Activated CD8-positive, alpha-beta T cell treated with anti-CD3 and anti-CD28 coated beads, Interleukin-2, amount 10 ng/mL, durations not matched to agents 7 days and 5 days (primary cell): ENCODE measurements at regions not wholly inside any gene's neighbourhood (a gene's known extent, or its start where the extent isn't known, plus 50 kb on each side); places are given as distances from the start of the nearest gene placed in this dataset.
"Not testable (repeated sequence)": the region's sequence is repeated elsewhere in the genome, so short reads cannot be mapped to it uniquely, and the experiment has no call there.

Source experiments
- ATAC-seq: fragments of 150-1000 bp; cut with Tn5 transposase; one replicate; pipeline ENCODE4 v1.10.0; 2021; ENCODE audit warnings: moderate library complexity
- CTCF ChIA-PET: fragments of 350-600 bp; sonication (Branson Sonifier 250); formaldehyde crosslinking; loops from one replicate; lab custom pipeline; 2021; ENCODE audit warnings: antibody characterized with exemption; lab: Charles Lee
- POLR2A ChIA-PET: fragments of 350-600 bp; sonication (Branson Sonifier 250); formaldehyde crosslinking; loops from one replicate; lab custom pipeline; 2021; ENCODE audit warnings: antibody characterized with exemption; lab: Charles Lee
- DNase-seq: peaks from one replicate; pipeline ENCODE4 v3.0.0-alpha.2; 2020
- H3K27ac Mint-ChIP-seq: one replicate; pipeline ENCODE4 v1.8.0; 2021; ENCODE audit warnings: mild to moderate bottlenecking, mixed read lengths
- H3K27me3 Mint-ChIP-seq: one replicate; pipeline ENCODE4 v1.8.0; 2021; ENCODE audit warnings: low read depth, mixed read lengths
- H3K36me3 Mint-ChIP-seq: one replicate; pipeline ENCODE4 v1.8.0; 2021; ENCODE audit warnings: low read depth, mixed read lengths
- H3K4me1 Mint-ChIP-seq: one replicate; pipeline ENCODE4 v1.8.0; 2021; ENCODE audit warnings: low read depth, mixed read lengths
- H3K4me3 Mint-ChIP-seq: one replicate; pipeline ENCODE4 v1.8.0; 2021; ENCODE audit warnings: mild to moderate bottlenecking, mixed read lengths
- H3K9me3 Mint-ChIP-seq: one replicate; pipeline ENCODE4 v1.8.0; 2022; ENCODE audit warnings: mixed read lengths; ENCODE audit not compliant: insufficient read depth

DNA sequence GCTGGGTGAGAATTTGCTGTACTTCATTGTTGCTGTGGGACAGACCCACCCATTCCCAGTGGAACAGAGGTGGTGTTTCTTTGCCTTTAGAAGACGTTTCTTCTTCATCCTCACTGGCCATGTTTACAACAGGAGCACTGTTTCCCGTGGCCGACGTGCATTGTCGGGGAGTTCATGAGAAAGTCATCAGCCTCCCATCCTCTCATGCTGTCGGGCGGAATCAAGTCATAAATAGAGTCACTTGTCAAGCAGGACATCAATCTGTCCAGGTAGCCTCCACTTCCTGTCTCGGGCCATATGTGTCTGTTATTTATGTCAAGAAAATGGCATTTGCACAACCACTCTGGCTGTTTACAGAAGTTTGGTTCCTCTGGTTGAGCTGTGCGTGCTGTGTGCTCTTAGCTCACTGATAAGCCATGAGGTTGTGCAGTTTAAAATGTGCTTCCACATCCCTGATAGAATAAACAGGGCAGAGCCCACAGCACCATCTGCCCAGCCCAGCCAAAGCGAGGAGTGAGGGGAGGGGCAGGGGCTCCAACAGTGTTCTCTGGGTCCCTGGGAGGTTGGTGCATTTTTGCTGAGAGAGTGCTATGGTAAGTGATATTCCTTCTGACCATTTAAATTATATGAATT is 401.9 kb upstream of the IRX2 start:
- Mint-ChIP-seq H3K4me1 (no peaks in the 10 kb centered on the region), H3K27ac (no peak overlapping the region), H3K9me3 (no peaks in the 10 kb centered on the region), H3K4me3 (no peak overlapping the region), H3K36me3 (no peaks in the 10 kb centered on the region), H3K27me3 (no peaks in the 10 kb centered on the region)
- CTCF ChIA-PET: no interaction called here
- POLR2A ChIA-PET: no interaction called here
- ATAC-seq: no peak
- DNase-seq: no peak

DNA sequence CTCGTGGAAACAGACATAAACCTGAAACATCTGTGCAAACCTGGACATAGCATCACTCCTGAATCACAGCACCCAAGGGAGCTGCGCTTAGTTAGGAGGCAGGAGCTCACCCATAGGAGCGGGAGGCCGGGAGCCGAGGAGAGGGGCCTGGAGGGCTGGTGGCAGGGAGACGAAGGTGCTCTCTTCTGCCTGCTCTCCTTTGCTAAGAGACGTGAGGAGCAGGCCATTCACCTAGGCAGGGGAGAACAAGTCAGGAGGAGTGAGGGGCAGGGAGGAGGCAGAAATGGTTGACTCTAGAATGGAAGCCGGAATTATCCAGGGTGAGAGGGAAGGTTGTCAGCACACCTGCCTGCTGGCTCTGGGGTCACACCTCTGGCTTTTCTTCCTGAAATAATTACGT is 398.4 kb upstream of the IRX2 start:
- Mint-ChIP-seq H3K9me3 (no peaks in the 10 kb centered on the region), H3K36me3 (no peaks in the 10 kb centered on the region), H3K4me1 (no peaks in the 10 kb centered on the region), H3K4me3 (no peak overlapping the region), H3K27ac (no peak overlapping the region), H3K27me3 (no peaks in the 10 kb centered on the region)
- CTCF ChIA-PET: no interaction called here
- ATAC-seq (no peak), DNase-seq (no peak)
- POLR2A ChIA-PET: no interaction called here

DNA sequence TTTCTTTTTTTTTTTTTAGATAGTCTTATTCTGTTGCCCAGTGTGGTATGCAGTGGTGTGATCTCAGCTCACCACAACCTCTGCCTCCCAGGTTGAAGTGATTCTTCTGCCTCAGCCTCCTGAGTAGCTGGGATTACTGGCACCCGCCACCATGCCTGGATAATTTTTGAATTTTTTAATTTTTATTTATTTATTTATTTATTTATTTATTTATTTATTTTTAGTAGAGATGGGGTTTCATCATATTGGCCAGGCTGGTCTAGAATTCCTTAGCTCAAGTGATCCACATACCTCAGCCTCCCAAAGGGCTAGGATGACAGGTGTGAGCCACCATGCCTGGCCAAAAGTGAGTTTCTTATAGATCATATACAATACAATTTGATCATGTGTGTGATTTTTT is 395.9 kb upstream of the IRX2 start:
- ATAC-seq, H3K27ac Mint-ChIP-seq, H3K4me1 Mint-ChIP-seq, DNase-seq, H3K36me3 Mint-ChIP-seq, H3K4me3 Mint-ChIP-seq, H3K9me3 Mint-ChIP-seq, CTCF ChIA-PET, H3K27me3 Mint-ChIP-seq, POLR2A ChIA-PET: not testable (repeated sequence)

DNA sequence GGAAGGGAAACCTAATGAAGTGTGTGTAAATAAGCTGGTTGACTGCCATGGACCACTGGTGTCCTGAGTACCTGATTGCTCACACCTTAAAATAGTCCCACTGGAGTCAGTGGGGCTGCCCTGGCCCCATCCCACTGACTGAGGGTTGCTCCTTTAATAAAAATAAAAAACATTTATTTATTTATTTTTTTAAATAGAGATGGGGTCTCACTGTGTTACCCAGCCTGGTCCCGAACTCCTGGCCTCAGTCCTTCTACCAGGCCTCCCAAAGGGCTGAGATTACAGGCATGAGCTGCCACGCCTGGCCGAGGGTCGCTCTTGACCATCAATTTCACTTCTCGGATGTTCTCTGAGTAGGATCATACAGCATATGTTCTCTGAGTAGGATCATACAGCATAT is 394.2 kb upstream of the IRX2 start:
- no peaks in the 10 kb centered on the region for H3K9me3 Mint-ChIP-seq
- no peaks in the 10 kb centered on the region for H3K4me1 Mint-ChIP-seq
- no peaks in the 10 kb centered on the region for H3K27me3 Mint-ChIP-seq
- H3K27ac Mint-ChIP-seq: no peak overlapping the region
- CTCF ChIA-PET: no interaction called here
- no peak overlapping the region for H3K4me3 Mint-ChIP-seq
- H3K36me3 Mint-ChIP-seq: no peaks in the 10 kb centered on the region
- POLR2A ChIA-PET: no interaction called here
- DNase-seq: no peak
- ATAC-seq: no peak

DNA sequence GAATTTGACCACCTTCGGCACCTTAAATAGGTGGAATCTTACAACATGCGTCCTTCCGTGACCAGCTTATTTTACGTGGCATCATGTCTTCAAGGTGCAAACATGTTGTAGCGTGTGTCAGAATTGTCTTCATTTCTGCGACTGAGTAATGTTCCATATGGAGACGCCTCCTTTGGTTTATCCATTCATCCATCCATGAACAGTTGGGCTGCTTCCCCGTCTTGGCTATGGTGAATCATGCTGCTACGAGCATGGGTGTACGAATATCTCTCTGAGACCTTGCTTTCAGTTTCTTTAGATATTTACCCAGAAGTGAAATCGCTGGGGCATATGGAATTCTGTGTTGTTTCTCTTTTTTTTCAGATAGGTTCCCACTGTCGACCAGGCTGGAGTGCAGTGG is 391.9 kb upstream of the IRX2 start:
- CTCF ChIA-PET: no interaction called here
- peaks cover 3% of the 10 kb centered on the region for H3K9me3 Mint-ChIP-seq

DNA sequence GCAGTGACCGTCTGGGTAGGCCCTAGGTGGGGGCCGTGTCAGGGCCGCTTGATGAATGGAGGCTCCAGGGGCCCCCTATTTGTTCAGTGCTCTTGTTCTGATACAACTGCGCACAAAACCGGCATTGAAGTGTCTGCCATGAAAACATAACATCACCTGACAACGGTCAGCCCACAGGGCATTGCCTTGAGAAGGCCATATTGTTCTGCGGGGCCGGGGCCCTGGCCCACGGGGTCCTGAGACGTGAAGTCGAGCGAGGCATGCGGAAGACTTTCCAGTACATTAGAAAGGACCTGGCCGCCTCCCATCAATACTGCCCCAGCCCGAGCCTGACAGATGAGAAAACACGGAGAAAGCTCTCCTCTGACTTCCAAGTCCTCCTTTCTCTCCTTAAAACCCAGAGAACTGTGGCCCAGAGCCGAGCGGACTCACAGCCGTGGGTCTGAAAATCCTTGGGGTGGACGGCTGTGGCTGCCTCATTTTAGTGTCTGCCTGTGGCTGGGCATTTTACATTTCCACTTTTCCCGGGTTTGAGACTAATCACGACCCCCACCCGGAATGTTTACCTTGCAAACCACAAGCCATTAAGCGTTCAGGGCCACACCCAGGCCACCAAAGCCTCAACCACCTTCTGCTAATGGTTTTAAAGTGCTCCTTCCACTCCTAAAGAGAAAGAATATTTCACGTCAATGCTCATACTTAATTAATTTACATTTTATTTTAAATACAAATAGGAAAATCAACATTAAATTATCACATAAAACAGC is 391.0 kb upstream of the IRX2 start:
- no peak for ATAC-seq
- Mint-ChIP-seq H3K27me3 (no peaks in the 10 kb centered on the region), H3K4me3 (no peak overlapping the region), H3K36me3 (no peaks in the 10 kb centered on the region), H3K9me3 (peaks cover 3% of the 10 kb centered on the region), H3K27ac (no peak overlapping the region), H3K4me1 (no peaks in the 10 kb centered on the region)
- no peak for DNase-seq
- CTCF ChIA-PET: no interaction called here
- POLR2A ChIA-PET: no interaction called here

More for the DNA sequence above, 391.9 kb upstream of the IRX2 start:
- DNase-seq (no peak), ATAC-seq (no peak)
- Mint-ChIP-seq H3K27me3 (no peaks in the 10 kb centered on the region), H3K27ac (no peak overlapping the region), H3K4me3 (no peak overlapping the region), H3K4me1 (no peaks in the 10 kb centered on the region), H3K36me3 (no peaks in the 10 kb centered on the region)
- POLR2A ChIA-PET: no interaction called here

DNA sequence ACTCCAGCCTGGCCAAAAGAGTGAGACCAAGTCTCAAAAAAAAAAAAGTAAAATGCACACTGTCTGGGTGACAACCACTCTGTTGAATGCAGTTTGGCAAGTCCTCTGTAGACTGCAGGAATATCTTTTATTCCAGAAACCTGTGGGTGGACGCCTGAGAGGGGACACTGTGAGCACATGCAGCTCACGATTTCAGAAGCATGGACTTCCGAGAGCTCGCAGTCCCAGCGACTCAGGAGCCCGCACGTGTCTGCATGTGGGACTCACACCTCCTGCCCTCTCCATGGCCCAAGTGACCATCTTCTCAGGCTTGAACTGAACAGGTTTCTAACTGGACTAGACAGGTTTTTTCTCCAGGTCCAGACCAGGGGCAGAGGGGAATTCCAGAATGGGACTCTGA is 388.6 kb upstream of the IRX2 start:
- peaks cover 3% of the 10 kb centered on the region for H3K9me3 Mint-ChIP-seq
- no peak overlapping the region for H3K4me3 Mint-ChIP-seq
- DNase-seq: no peak
- ChIA-PET POLR2A (interaction anchor here (0.6 kb wide), 1 partner anchor 865 kb away, joined by 3 read pairs; no protein-coding TSS in a partner anchor), CTCF (no interaction called here)
- no peaks in the 10 kb centered on the region for H3K36me3 Mint-ChIP-seq
- no peak overlapping the region for H3K27ac Mint-ChIP-seq
- no peaks in the 10 kb centered on the region for H3K4me1 Mint-ChIP-seq
- no peak for ATAC-seq
- H3K27me3 Mint-ChIP-seq: no peaks in the 10 kb centered on the region

DNA sequence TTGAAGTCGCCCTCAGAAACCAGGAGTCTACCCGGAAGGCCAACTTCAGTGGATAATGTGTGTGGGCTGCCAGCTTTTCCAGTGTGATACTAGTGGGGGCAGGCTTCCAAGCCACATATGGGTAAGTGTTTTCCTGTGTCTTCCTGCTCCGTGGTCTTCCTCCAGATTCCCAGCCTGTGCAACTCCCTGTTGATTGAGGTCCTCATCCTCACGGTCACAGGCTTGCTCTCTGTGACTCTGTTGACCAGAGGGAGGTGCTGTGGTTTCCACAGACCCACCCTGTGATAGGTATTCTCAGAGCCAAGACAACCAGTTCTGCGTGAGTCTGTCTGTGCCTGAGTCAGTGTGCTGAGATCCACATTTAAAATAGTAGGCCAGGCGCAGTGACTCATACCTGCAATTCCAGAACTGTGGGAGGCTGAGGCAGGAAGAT is 388.0 kb upstream of the IRX2 start:
- H3K9me3 Mint-ChIP-seq: peaks cover 3% of the 10 kb centered on the region
- POLR2A ChIA-PET: no interaction called here
- H3K36me3 Mint-ChIP-seq: no peaks in the 10 kb centered on the region
- CTCF ChIA-PET: no interaction called here
- no peaks in the 10 kb centered on the region for H3K27me3 Mint-ChIP-seq
- H3K4me1 Mint-ChIP-seq: no peaks in the 10 kb centered on the region
- DNase-seq: no peak
- no peak overlapping the region for H3K4me3 Mint-ChIP-seq
- H3K27ac Mint-ChIP-seq: no peak overlapping the region
- ATAC-seq: no peak

DNA sequence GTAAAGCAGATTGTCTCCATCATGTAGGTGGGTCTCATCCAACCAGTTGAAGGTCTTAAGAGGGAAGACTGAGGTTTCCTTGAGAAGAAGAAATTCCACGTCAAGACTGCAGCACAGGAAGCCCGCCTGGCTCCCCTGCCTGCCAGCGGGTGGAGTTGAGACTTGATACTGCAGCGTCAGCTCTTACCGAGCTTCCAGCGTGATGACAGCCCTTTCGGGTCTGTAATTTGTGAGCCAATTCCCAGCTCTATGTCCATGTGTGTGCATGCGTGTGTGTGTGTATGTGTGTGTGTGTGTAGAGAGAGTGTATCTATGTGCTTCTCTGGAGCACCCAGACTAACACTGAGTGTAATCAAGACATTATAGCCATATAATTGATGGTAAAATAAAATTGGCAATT is 379.7 kb upstream of the IRX2 start:
- Mint-ChIP-seq H3K4me1 (no peaks in the 10 kb centered on the region), H3K36me3 (no peaks in the 10 kb centered on the region), H3K27ac (no peak overlapping the region), H3K4me3 (no peak overlapping the region), H3K27me3 (no peaks in the 10 kb centered on the region), H3K9me3 (no peaks in the 10 kb centered on the region)
- ChIA-PET POLR2A (no interaction called here), CTCF (no interaction called here)
- ATAC-seq (no peak), DNase-seq (no peak)

DNA sequence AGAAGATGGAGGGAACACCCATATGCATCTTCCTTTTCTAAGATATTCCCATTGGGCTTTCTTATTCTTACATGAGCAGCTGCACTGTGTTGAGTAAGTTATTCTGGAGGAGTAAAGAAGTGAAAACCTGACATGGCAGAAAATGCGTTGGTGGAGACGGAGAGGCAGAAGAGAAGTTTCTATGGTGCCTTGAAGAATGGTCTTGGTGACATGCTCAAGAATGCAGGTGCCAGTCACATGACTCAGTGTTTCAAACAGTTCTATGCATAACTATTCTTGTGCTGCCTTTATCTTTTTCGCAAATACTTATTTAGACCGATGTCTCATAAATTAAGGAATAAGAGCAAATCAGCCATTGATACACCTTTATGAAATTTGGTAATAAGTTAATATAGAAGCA is 377.8 kb upstream of the IRX2 start:
- no peak overlapping the region for H3K4me3 Mint-ChIP-seq
- no peak for DNase-seq
- no peak overlapping the region for H3K27ac Mint-ChIP-seq
- no peaks in the 10 kb centered on the region for H3K27me3 Mint-ChIP-seq
- H3K4me1 Mint-ChIP-seq: no peaks in the 10 kb centered on the region
- ChIA-PET CTCF (no interaction called here), POLR2A (no interaction called here)
- H3K9me3 Mint-ChIP-seq: no peaks in the 10 kb centered on the region
- H3K36me3 Mint-ChIP-seq: no peaks in the 10 kb centered on the region
- ATAC-seq: no peak

DNA sequence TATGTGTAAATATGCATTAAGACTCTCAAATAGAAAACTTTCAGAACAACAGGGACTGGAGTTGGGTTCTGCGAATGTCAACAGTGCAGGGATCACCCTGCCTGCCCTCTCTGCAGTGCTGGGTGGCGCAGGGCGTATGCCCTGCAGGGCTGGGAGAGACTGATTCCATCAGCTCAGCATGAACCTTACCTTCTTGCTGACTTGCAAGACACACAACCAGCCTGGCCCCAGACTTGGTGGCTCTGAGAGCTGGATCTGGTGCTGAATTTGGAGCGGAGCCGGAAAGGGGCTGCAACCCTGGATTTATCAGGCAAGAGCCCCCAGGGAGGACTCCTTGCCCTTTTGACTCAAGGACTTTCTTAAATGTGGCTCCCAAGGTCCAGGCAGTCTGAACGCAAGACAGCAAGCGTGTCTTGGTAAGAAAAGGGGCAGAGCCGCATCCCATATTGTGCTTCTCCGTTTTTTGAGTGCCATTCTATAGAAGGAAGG is 376.0 kb upstream of the IRX2 start:
- no peaks in the 10 kb centered on the region for H3K9me3 Mint-ChIP-seq
- DNase-seq: no peak
- peaks cover 3% of the 10 kb centered on the region for H3K27me3 Mint-ChIP-seq
- H3K4me1 Mint-ChIP-seq: no peaks in the 10 kb centered on the region
- H3K4me3 Mint-ChIP-seq: no peak overlapping the region
- H3K27ac Mint-ChIP-seq: no peak overlapping the region
- no peaks in the 10 kb centered on the region for H3K36me3 Mint-ChIP-seq
- ChIA-PET POLR2A (no interaction called here), CTCF (no interaction called here)
- ATAC-seq: no peak

DNA sequence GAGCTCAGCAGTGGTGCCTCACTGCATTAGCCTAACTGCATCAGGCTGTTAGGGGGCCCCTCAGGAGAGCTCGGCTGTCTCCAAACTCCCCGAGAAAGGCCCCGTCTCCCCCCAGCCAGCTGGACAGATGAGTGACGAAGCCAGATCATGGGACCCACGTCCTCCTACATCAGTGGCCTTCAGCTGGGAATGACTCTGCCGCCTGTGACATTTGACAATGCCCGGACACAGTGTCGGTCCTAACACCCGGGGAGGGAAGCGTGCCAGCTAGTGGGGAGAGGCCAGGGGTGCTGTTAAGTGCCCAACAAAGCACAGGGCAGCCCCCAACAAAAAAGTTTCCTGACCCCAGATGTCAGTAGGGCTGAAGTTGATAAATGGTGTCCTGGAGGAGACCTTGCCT is 375.2 kb upstream of the IRX2 start:
- DNase-seq (no peak), ATAC-seq (no peak)
- H3K36me3 Mint-ChIP-seq: no peaks in the 10 kb centered on the region
- H3K27me3 Mint-ChIP-seq: peaks cover 4% of the 10 kb centered on the region
- H3K27ac Mint-ChIP-seq: no peak overlapping the region
- ChIA-PET POLR2A (no interaction called here), CTCF (no interaction called here)
- no peaks in the 10 kb centered on the region for H3K9me3 Mint-ChIP-seq
- H3K4me3 Mint-ChIP-seq: no peak overlapping the region
- no peaks in the 10 kb centered on the region for H3K4me1 Mint-ChIP-seq
